PC-3 (cell line): ENCODE measurements at regions not wholly inside any gene's neighbourhood (a gene's known extent, or its start where the extent isn't known, plus 50 kb on each side); places are given as distances from the start of the nearest gene placed in this dataset.
A peak's percentile ranks its signal among the peaks of the same experiment; 100 is the strongest.

Source experiments
- ATAC-seq: fragments of 200-7000 bp; cut with Tn5 transposase; 2 replicates; pipeline ENCODE4 v1.9.1; 2020; ENCODE audit warnings: mild to moderate bottlenecking, moderate library complexity
- BruUV-seq: library from RNA; stranded (reverse); fragments of 400-500 nt; replicated peaks from 2 replicates; lab custom pipeline; 2021; lab: Mats Ljungman, UMichigan
- CTCF ChIA-PET: fragments of 300-600 bp; sonication (Branson Sonifier 250); formaldehyde crosslinking; loops from one replicate; lab custom pipeline; 2022; ENCODE audit warnings: antibody characterized with exemption; lab: Charles Lee
- POLR2A ChIA-PET: fragments of 300-600 bp; sonication (Branson Sonifier 250); formaldehyde crosslinking; loops from one replicate; lab custom pipeline; 2022; ENCODE audit warnings: antibody characterized with exemption; ENCODE audit not compliant: unreplicated experiment; lab: Charles Lee
- DNase-seq: peaks from one replicate; pipeline ENCODE4 v3.0.0-alpha.2; 2015
- H2AFZ ChIP-seq: fragments of 300-600 bp; sonication (generic); 2 replicates; pipeline ENCODE4 v1.6.0; 2016; ENCODE audit warnings: antibody characterized with exemption, low read length
- H3F3A ChIP-seq: fragments of 300-600 bp; sonication (generic); one replicate; pipeline ENCODE4 v1.6.0; 2017; ENCODE audit warnings: antibody characterized with exemption, low read length, control low read depth, mild to moderate bottlenecking; ENCODE audit not compliant: unreplicated experiment
- H3K27ac ChIP-seq: fragments of 300-600 bp; sonication (generic); 2 replicates; pipeline ENCODE4 v1.5.1; 2016; ENCODE audit warnings: mild to moderate bottlenecking, low read length
- H3K27me3 ChIP-seq: fragments of 300-600 bp; sonication (generic); 2 replicates; pipeline ENCODE4 v1.6.1; 2016; ENCODE audit warnings: low read length, mixed read lengths
- H3K36me3 ChIP-seq: fragments of 300-600 bp; sonication (generic); 2 replicates; pipeline ENCODE4 v1.6.1; 2016; ENCODE audit warnings: low read depth, mixed run types, low read length, mixed read lengths
- H3K4me1 ChIP-seq: fragments of 300-600 bp; sonication (generic); 2 replicates; pipeline ENCODE4 v1.5.1; 2016; ENCODE audit warnings: low read length; ENCODE audit not compliant: insufficient read depth
- H3K4me2 ChIP-seq: fragments of 300-600 bp; sonication (generic); 2 replicates; pipeline ENCODE4 v1.6.0; 2016; ENCODE audit warnings: low read length
- H3K4me3 ChIP-seq: fragments of 300-600 bp; sonication (generic); 2 replicates; pipeline ENCODE4 v1.5.1; 2016; ENCODE audit warnings: mild to moderate bottlenecking, low read length, mixed read lengths
- H3K79me2 ChIP-seq: fragments of 300-600 bp; sonication (generic); 2 replicates; pipeline ENCODE4 v1.6.1; 2017; ENCODE audit warnings: low read length, mixed read lengths
- H3K9ac ChIP-seq: fragments of 300-600 bp; sonication (generic); 2 replicates; pipeline ENCODE4 v1.6.0; 2016; ENCODE audit warnings: mild to moderate bottlenecking, low read length
- H3K9me2 ChIP-seq: fragments of 300-600 bp; sonication (generic); replicated peaks from 2 replicates; pipeline ENCODE4 v1.6.1; 2016; ENCODE audit warnings: mixed run types, low read length, mixed read lengths
- H3K9me3 ChIP-seq: fragments of 300-600 bp; sonication (generic); 2 replicates; pipeline ENCODE4 v1.6.1; 2016; ENCODE audit warnings: low read length, mixed read lengths
- H4K20me1 ChIP-seq: fragments of 300-600 bp; sonication (generic); 2 replicates; pipeline ENCODE4 v1.6.1; 2016; ENCODE audit warnings: low read length, mixed read lengths
- EZH2 ChIP-seq: fragments of 300-600 bp; sonication (generic); IDR thresholded peaks from one replicate; pipeline ENCODE4 v1.6.1; 2017; ENCODE audit warnings: antibody characterized with exemption, mild to moderate bottlenecking, low read length; ENCODE audit not compliant: unreplicated experiment
- EZH2phosphoT487 ChIP-seq: fragments of 300-600 bp; sonication (generic); IDR thresholded peaks from 2 replicates; pipeline ENCODE4 v1.6.1; 2018; ENCODE audit warnings: mild to moderate bottlenecking, antibody characterized with exemption, low read length, borderline replicate concordance
- intact Hi-C: fragments of 100-400 bp; cut with micrococcal nuclease; formaldehyde crosslinking; loops from 2 replicates; pipeline ENCODE4 v1.9.0; 2023
- TF ChIP-seq, protein P1 (sequence below): fragments of 300-600 bp; sonication (generic); conservative IDR thresholded peaks from 2 replicates; pipeline ENCODE4 v1.5.1; 2017; ENCODE audit warnings: antibody characterized with exemption, low read depth, mild to moderate bottlenecking, low read length

DNA sequence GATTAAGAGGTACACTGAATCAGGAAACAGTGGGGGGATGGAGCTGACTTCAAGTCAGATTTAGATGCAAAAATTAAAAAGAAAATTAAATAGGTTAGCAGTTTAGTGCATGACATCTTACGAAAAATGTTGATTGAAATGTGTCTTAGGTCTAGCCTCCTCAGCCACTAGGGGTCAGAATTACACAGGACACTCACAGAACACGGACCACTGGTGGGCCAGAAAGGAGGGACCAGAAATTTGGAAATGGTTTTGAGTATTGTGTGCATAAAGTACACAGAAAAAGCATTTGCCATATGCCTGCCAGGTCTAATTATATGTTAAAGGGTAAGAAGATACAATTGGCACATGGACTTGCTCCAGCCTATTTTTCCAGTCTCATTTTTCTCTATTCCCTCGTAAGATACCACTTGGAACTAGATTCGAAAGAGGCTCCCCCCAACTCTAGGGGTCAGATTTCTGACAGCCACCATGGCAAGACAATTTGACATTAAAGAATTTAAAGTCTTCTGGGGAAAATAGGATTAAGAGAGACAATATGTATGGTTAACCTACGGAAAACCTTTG lies 550.2 kb upstream of the SETBP1 start:
- Histone ChIP-seq H3K4me1 (0 out of 2 replicates have a peak, but pooled peaks cover 5% of the 10 kb centered on the region), H4K20me1 (no peaks in the 10 kb centered on the region), H2AFZ (no peak overlapping the region), H3K36me3 (no peaks in the 10 kb centered on the region), H3K9me3 (no peaks in the 10 kb centered on the region), H3K27me3 (no peaks in the 10 kb centered on the region), H3K79me2 (no peaks in the 10 kb centered on the region), H3K4me3 (no peak overlapping the region), H3K4me2 (no peak overlapping the region), H3K9ac (no peak overlapping the region), H3F3A (no peaks in the 10 kb centered on the region), H3K9me2 (no peaks in the 10 kb centered on the region), H3K27ac (no peak overlapping the region)
- intact Hi-C loops: loop anchor here (1.0 to 2.0 kb wide), 3 partner anchors 196 to 764 kb away; no protein-coding TSS in a partner anchor
- DNase-seq (peak; percentile 49), ATAC-seq (peak; percentile 65)
- TF ChIP-seq, protein P1, sequence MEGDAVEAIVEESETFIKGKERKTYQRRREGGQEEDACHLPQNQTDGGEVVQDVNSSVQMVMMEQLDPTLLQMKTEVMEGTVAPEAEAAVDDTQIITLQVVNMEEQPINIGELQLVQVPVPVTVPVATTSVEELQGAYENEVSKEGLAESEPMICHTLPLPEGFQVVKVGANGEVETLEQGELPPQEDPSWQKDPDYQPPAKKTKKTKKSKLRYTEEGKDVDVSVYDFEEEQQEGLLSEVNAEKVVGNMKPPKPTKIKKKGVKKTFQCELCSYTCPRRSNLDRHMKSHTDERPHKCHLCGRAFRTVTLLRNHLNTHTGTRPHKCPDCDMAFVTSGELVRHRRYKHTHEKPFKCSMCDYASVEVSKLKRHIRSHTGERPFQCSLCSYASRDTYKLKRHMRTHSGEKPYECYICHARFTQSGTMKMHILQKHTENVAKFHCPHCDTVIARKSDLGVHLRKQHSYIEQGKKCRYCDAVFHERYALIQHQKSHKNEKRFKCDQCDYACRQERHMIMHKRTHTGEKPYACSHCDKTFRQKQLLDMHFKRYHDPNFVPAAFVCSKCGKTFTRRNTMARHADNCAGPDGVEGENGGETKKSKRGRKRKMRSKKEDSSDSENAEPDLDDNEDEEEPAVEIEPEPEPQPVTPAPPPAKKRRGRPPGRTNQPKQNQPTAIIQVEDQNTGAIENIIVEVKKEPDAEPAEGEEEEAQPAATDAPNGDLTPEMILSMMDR: peak; percentile 69
- TF ChIP-seq EZH2phosphoT487 (no peak), EZH2 (no peak)
- no TSS peak for BruUV-seq
- CTCF ChIA-PET: no interaction called here
- POLR2A ChIA-PET: no interaction called here

DNA sequence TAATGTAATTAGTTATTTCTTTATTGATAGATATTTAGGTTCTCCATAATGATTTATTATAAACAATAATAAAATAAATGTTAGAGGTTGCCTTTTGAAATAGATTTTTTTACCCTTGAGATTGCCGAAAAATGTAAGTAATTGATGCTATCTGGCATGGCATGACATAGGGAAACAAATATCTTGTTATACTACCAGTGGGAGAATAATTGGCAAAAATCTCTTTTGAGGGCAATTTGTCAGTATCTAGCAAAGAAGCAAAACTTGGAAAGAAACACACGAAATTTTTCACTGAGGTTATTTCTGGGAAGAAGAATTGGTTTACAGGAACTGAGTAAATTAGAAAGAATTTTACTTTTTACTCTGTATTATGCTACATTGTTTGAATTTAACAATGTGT lies 547.2 kb upstream of the SETBP1 start:
- no peaks in the 10 kb centered on the region for H3K9me3 ChIP-seq
- no peak overlapping the region for H3K27ac ChIP-seq
- BruUV-seq: no TSS peak
- H3K9me2 ChIP-seq: no peaks in the 10 kb centered on the region
- no peak overlapping the region for H3K9ac ChIP-seq
- DNase-seq (no peak), ATAC-seq (no peak)
- ChIA-PET POLR2A (no interaction called here), CTCF (no interaction called here)
- H3F3A ChIP-seq: no peaks in the 10 kb centered on the region
- no peak overlapping the region for H2AFZ ChIP-seq
- no peaks in the 10 kb centered on the region for H3K79me2 ChIP-seq
- TF ChIP-seq EZH2: no peak
- TF ChIP-seq, protein P1: no peak
- TF ChIP-seq EZH2phosphoT487: no peak
- intact Hi-C loops: no loop called here
- H3K4me2 ChIP-seq: no peak overlapping the region
- no peaks in the 10 kb centered on the region for H3K36me3 ChIP-seq
- H3K4me1 ChIP-seq: 0 out of 2 replicates have a peak, but pooled peaks cover 5% of the 10 kb centered on the region
- no peaks in the 10 kb centered on the region for H4K20me1 ChIP-seq
- no peak overlapping the region for H3K4me3 ChIP-seq
- H3K27me3 ChIP-seq: no peaks in the 10 kb centered on the region

- Histone ChIP-seq H3K27ac (no peak overlapping the region), H3K4me2 (no peak overlapping the region), H3K9me2 (no peaks in the 10 kb centered on the region), H3K79me2 (no peaks in the 10 kb centered on the region), H2AFZ (no peak overlapping the region), H3F3A (no peaks in the 10 kb centered on the region), H3K36me3 (no peaks in the 10 kb centered on the region), H4K20me1 (no peaks in the 10 kb centered on the region), H3K4me1 (0 out of 2 replicates have a peak, but pooled peaks cover 5% of the 10 kb centered on the region), H3K9ac (no peak overlapping the region), H3K4me3 (no peak overlapping the region), H3K9me3 (no peaks in the 10 kb centered on the region), H3K27me3 (no peaks in the 10 kb centered on the region)
- ChIA-PET CTCF (no interaction called here), POLR2A (no interaction called here)
- ATAC-seq: no peak
- DNase-seq: no peak
- intact Hi-C loops: no loop called here
- TF ChIP-seq, protein P1: no peak
- no peak for TF ChIP-seq EZH2phosphoT487
- no peak for TF ChIP-seq EZH2
- no TSS peak for BruUV-seq
Measured at GRCh38 chr18:44134447-44134846, 546.2 kb upstream of the SETBP1 start.
